Peyer's patch (tissue), 4 donors: ENCODE measurements at regions not wholly inside any gene's neighbourhood (a gene's known extent, or its start where the extent isn't known, plus 50 kb on each side); places are given as distances from the start of the nearest gene placed in this dataset.

Source experiments
- POLR2A ChIP-seq, 2 donors: fragments of 450-650 bp; IDR thresholded peaks; one replicate each; pipeline ENCODE4 v1.5.1; 2017; ENCODE audit warnings: antibody characterized with exemption in 2 of 2, mild to moderate bottlenecking in 2 of 2, moderate library complexity in 2 of 2
- TF ChIP-seq, protein P1 (sequence below), 6 experiments: fragments of 450-650 bp in 4 of 6; fragments of 200-600 bp in 2 of 6; sonication (generic) in 1 of 6; IDR thresholded peaks; one replicate each; pipeline ENCODE4 v1.5.1; 2017 to 2019; ENCODE audit warnings: antibody characterized with exemption in 6 of 6, mild to moderate bottlenecking in 3 of 6, moderate library complexity in 1 of 6

DNA sequence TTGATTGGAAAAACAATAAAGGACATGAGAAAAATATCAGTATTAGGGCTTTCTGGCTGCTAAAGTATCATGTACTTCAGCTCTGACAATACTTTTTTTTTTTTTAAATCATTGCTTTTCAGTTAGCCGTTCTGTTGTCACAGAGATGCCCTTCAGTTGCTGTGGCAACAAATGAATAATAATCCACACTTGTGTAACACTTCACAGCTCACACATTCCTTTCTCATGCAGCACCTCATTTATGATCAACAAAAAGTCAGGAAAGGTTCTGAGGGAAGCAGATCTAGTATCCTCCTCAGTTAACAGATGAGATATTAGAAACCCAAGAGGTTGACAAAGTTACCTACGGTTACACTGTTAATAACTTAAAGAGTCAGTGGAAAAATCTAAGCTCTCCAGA, 444.2 kb upstream of the SLIT2 start:
- TF ChIP-seq, protein P1, sequence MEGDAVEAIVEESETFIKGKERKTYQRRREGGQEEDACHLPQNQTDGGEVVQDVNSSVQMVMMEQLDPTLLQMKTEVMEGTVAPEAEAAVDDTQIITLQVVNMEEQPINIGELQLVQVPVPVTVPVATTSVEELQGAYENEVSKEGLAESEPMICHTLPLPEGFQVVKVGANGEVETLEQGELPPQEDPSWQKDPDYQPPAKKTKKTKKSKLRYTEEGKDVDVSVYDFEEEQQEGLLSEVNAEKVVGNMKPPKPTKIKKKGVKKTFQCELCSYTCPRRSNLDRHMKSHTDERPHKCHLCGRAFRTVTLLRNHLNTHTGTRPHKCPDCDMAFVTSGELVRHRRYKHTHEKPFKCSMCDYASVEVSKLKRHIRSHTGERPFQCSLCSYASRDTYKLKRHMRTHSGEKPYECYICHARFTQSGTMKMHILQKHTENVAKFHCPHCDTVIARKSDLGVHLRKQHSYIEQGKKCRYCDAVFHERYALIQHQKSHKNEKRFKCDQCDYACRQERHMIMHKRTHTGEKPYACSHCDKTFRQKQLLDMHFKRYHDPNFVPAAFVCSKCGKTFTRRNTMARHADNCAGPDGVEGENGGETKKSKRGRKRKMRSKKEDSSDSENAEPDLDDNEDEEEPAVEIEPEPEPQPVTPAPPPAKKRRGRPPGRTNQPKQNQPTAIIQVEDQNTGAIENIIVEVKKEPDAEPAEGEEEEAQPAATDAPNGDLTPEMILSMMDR (IDR thresholded peaks at IDR 0.05) = no peak
- TF ChIP-seq POLR2A (IDR thresholded peaks at IDR 0.05) = no peak
